ENCODE measurements at regions not wholly inside any gene's neighbourhood (a gene's known extent, or its start where the extent isn't known, plus 50 kb on each side); places are given as distances from the start of the nearest gene placed in this dataset.

DNA sequence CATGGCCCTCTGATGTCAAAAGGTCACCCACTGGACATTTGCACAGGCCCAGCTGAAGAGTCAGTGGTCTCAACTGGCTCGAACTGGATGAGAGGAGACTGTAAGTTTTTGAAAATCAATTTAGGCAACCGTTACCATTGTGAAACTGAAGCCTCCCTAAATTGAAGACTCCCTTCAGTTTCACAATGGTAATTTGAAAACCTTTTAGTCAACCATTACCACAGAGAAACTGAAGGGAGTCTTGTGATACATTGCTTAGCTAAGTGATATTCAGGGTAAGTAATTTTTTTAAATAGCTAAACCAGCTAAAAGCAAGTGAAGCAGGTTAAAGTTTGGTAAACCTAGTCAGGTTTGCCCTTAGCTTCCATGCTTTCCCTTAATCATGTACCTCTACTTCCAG lies 197.3 kb upstream of the NT5E start:
- TF ChIP-seq POLR2AphosphoS5 (IDR thresholded peaks at IDR 0.05; ENCODE audit: borderline replicate concordance, low read depth, low read length) (no peak), EZH2 (IDR thresholded peaks at IDR 0.05) (no peak)
